H1 (cell line): ENCODE measurements at regions not wholly inside any gene's neighbourhood (a gene's known extent, or its start where the extent isn't known, plus 50 kb on each side); places are given as distances from the start of the nearest gene placed in this dataset.

Experiments used
- CTCF ChIA-PET: fragments of 300-600 bp; sonication (Branson Sonifier 250); formaldehyde crosslinking; loops from one replicate; lab custom pipeline; 2021; ENCODE audit not compliant: partially characterized antibody; lab: Charles Lee
- POLR2A ChIA-PET: fragments of 300-600 bp; sonication (Branson Sonifier 250); formaldehyde crosslinking; loops from one replicate; lab custom pipeline; 2021; ENCODE audit warnings: inconsistent platforms; ENCODE audit not compliant: partially characterized antibody; lab: Charles Lee
- DNase-seq, 2 experiments: peaks; one replicate each; pipeline versions ENCODE4 v3.0.0 to v3.0.0-alpha.2; 2010 to 2022; ENCODE audit warnings: low spot score in 2 of 2, low read depth in 1 of 2, mixed read lengths in 1 of 2
- FAIRE-seq: peaks from 2 replicates; lab custom pipeline; 2011; peaks lifted over from hg19 to GRCh38; lab: Jason Lieb, UNC
- H2AFZ ChIP-seq: 2 replicates; pipeline ENCODE4 v1.8.1; 2012; ENCODE audit warnings: low read length, inconsistent platforms
- H2AK5ac ChIP-seq: 2 replicates; pipeline ENCODE4 v1.6.1; 2013; ENCODE audit warnings: low read depth, low read length
- H2BK120ac ChIP-seq: replicated peaks from 2 replicates; pipeline ENCODE3; 2013; ENCODE audit warnings: low read depth, low read length, inconsistent platforms
- H2BK12ac ChIP-seq: 2 replicates; pipeline ENCODE4 v1.6.1; 2013; ENCODE audit warnings: low read depth, low read length
- H2BK15ac ChIP-seq: 2 replicates; pipeline ENCODE4 v1.6.1; 2013; ENCODE audit warnings: low read length
- H2BK20ac ChIP-seq: 2 replicates; pipeline ENCODE4 v1.6.1; 2013; ENCODE audit warnings: low read length
- H2BK5ac ChIP-seq: 2 replicates; pipeline ENCODE4 v1.6.1; 2013; ENCODE audit warnings: low read depth, low read length
- H3K14ac ChIP-seq: 2 replicates; pipeline ENCODE4 v1.6.1; 2013; ENCODE audit warnings: inconsistent platforms; ENCODE audit not compliant: insufficient read length
- H3K18ac ChIP-seq: 2 replicates; pipeline ENCODE4 v1.6.1; 2013; ENCODE audit warnings: low read length; ENCODE audit errors: extremely low read depth
- H3K23ac ChIP-seq: 2 replicates; pipeline ENCODE4 v1.6.1; 2013; ENCODE audit warnings: inconsistent platforms; ENCODE audit not compliant: insufficient read length
- H3K23me2 ChIP-seq: 2 replicates; pipeline ENCODE4 v1.6.1; 2013; ENCODE audit warnings: low read depth, low read length
- H3K27ac ChIP-seq: 2 replicates; pipeline ENCODE4 v1.6.1; 2011; ENCODE audit warnings: low read depth, low read length, inconsistent platforms
- H3K27me3 ChIP-seq, 4 experiments: replicated peaks in 1 of 4; 1 replicate in 1 of 4; 2 replicates in 3 of 4; pipeline versions ENCODE4 v1.6.1 to v1.8.1; 2011 to 2013; ENCODE audit warnings: low read length in 3 of 4, mild to moderate bottlenecking in 3 of 4, inconsistent platforms in 2 of 4, mixed read lengths in 2 of 4, moderate library complexity in 1 of 4; ENCODE audit not compliant: control insufficient read depth in 3 of 4, insufficient read depth in 3 of 4; ENCODE audit errors: extremely low read depth in 1 of 4
- H3K36me3 ChIP-seq, 4 experiments: 2 replicates each; pipeline versions ENCODE4 v1.6.1 to v1.8.1; 2011 to 2013; ENCODE audit warnings: mild to moderate bottlenecking in 4 of 4, low read length in 3 of 4, moderate library complexity in 2 of 4, control low read depth in 1 of 4, inconsistent platforms in 1 of 4; ENCODE audit not compliant: insufficient read depth in 4 of 4, control insufficient read depth in 2 of 4
- H3K4ac ChIP-seq: replicated peaks from 2 replicates; pipeline ENCODE3; 2013; ENCODE audit warnings: low read length, low read depth, mixed read lengths, inconsistent platforms; ENCODE audit not compliant: insufficient read length
- H3K4me1 ChIP-seq, 4 experiments: replicated peaks in 1 of 4; 1 replicate in 1 of 4; 2 replicates in 3 of 4; pipeline versions ENCODE4 v1.6.1 to v1.8.1; 2011 to 2013; ENCODE audit warnings: low read length in 3 of 4, inconsistent platforms in 2 of 4, mixed read lengths in 1 of 4; ENCODE audit not compliant: insufficient read depth in 4 of 4, control insufficient read depth in 3 of 4
- H3K4me2 ChIP-seq, 2 experiments: 2 replicates each; pipeline versions ENCODE4 v1.6.1 to v1.8.1; 2011 to 2013; ENCODE audit warnings: low read depth in 2 of 2, low read length in 2 of 2, control low read depth in 1 of 2, inconsistent platforms in 1 of 2, mild to moderate bottlenecking in 1 of 2; ENCODE audit not compliant: insufficient read depth in 1 of 2
- H3K4me3 ChIP-seq, 4 experiments: fragments of 200-600, 300-600 bp in 1 of 4; sonication (generic), shearing (Covaris generic), sonication (Bioruptor Twin) in 1 of 4; 2 replicates each; pipeline versions ENCODE4 v1.5.1 to v1.8.1; 2011 to 2016; ENCODE audit warnings: low read length in 4 of 4, low read depth in 3 of 4, control low read depth in 2 of 4, inconsistent platforms in 2 of 4, mild to moderate bottlenecking in 2 of 4, mixed read lengths in 1 of 4, moderate library complexity in 1 of 4; ENCODE audit not compliant: insufficient read depth in 2 of 4; ENCODE audit errors: extremely low read depth in 1 of 4
- H3K56ac ChIP-seq: replicated peaks from 2 replicates; pipeline ENCODE3; 2013; ENCODE audit warnings: low read depth, mild to moderate bottlenecking, mixed read lengths, low read length, inconsistent platforms; ENCODE audit not compliant: insufficient read length
- H3K79me1 ChIP-seq: 2 replicates; pipeline ENCODE4 v1.6.1; 2013; ENCODE audit warnings: low read depth, low read length, control low read depth
- H3K79me2 ChIP-seq, 2 experiments: 2 replicates each; pipeline versions ENCODE4 v1.6.1 to v1.8.1; 2012 to 2013; ENCODE audit warnings: low read length in 2 of 2, mild to moderate bottlenecking in 2 of 2, inconsistent platforms in 1 of 2; ENCODE audit not compliant: insufficient read depth in 2 of 2, control insufficient read depth in 1 of 2
- H3K9ac ChIP-seq, 4 experiments: replicated peaks in 1 of 4; 1 replicate in 1 of 4; 2 replicates in 3 of 4; pipeline versions ENCODE4 v1.6.1 to v1.8.1; 2011 to 2013; ENCODE audit warnings: low read depth in 3 of 4, low read length in 3 of 4, control low read depth in 2 of 4, mild to moderate bottlenecking in 2 of 4, moderate library complexity in 2 of 4, inconsistent platforms in 1 of 4; ENCODE audit errors: extremely low read depth in 1 of 4
- H3K9me3 ChIP-seq, 2 experiments: 2 replicates each; pipeline versions ENCODE4 v1.6.1 to v1.8.1; 2012 to 2013; ENCODE audit warnings: mild to moderate bottlenecking in 2 of 2, moderate library complexity in 2 of 2, control low read depth in 1 of 2, inconsistent platforms in 1 of 2, low read depth in 1 of 2, low read length in 1 of 2, mixed read lengths in 1 of 2; ENCODE audit not compliant: insufficient read depth in 2 of 2
- H4K20me1 ChIP-seq, 2 experiments: replicated peaks in 1 of 2; 2 replicates each; pipeline versions ENCODE3 to v1.8.1; 2011 to 2013; ENCODE audit warnings: inconsistent platforms in 2 of 2, low read length in 2 of 2, mild to moderate bottlenecking in 1 of 2; ENCODE audit not compliant: insufficient read depth in 2 of 2, control insufficient read depth in 1 of 2
- H4K5ac ChIP-seq: 2 replicates; pipeline ENCODE4 v1.6.1; 2013; ENCODE audit warnings: low read length, low read depth, mixed read lengths, inconsistent platforms; ENCODE audit not compliant: insufficient read length
- H4K8ac ChIP-seq: 2 replicates; pipeline ENCODE4 v1.8.0; 2013; ENCODE audit warnings: mild to moderate bottlenecking, moderate library complexity, low read length, inconsistent platforms; ENCODE audit not compliant: insufficient read depth; ENCODE audit errors: extremely low read depth
- H4K91ac ChIP-seq: replicated peaks from 2 replicates; pipeline ENCODE3; 2013; ENCODE audit warnings: low read length, mixed read lengths, inconsistent platforms; ENCODE audit not compliant: insufficient read length
- BACH1 ChIP-seq: IDR thresholded peaks from 2 replicates; pipeline ENCODE4 v1.6.1; 2012; ENCODE audit warnings: low read length, improper control_type of control experiment
- CHD1 ChIP-seq: IDR thresholded peaks from 2 replicates; pipeline ENCODE4 v1.6.1; 2012; ENCODE audit warnings: low read depth, low read length, improper control_type of control experiment
- WGBS, 2 experiments: shearing (Covaris generic) in 1 of 2; methylation state at CpG; one replicate each; pipeline versions ENCODE4 v1.1.6 to v1.1.7; 2013 to 2015; ENCODE audit warnings: low lambda C conversion rate in 2 of 2, mixed read lengths in 2 of 2, inconsistent platforms in 1 of 2, low coverage in 1 of 2, missing lambda C conversion rate in 1 of 2; ENCODE audit not compliant: insufficient replicate concordance in 2 of 2, insufficient coverage in 1 of 2, insufficient read length in 1 of 2; ENCODE audit errors: extremely low coverage in 1 of 2, missing lambda C conversion rate in 1 of 2; 5-methylcytosine and 5-hydroxymethylcytosine counted together
- TF ChIP-seq, protein P1 (sequence below): IDR thresholded peaks from 2 replicates; pipeline ENCODE4 v1.6.1; 2011; ENCODE audit warnings: low read length, improper control_type of control experiment

DNA sequence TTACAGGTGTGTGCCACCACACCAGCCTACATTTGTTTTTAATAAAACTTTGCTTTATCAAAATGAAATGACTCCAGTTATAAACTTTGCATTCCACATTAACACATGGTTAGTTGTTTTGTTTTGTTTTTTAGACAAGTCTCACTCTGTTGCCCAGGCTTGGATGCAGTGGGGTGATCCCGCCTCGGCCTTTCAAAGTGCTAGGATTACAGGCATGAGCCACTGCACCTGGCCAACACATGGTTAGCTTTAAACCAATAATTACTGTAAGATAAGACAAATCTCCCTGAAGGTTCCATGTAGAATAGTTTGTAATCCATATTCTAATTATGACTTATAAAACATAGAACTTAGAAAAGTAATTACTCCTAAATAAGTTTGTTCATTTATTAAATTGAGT, 89.8 kb upstream of the MED13 start:
- Histone ChIP-seq H4K8ac (no peak overlapping the region), H3K9ac (no peak overlapping the region), H3K27ac (no peak overlapping the region), H3K14ac (no peak overlapping the region), H2BK5ac (no peak overlapping the region), H3K56ac (no peak overlapping the region), H3K4me2 (no peak overlapping the region), H2BK120ac (no peak overlapping the region), H3K27me3 (no peaks in the 10 kb centered on the region), H2BK20ac (no peak overlapping the region), H3K4me3 (no peak overlapping the region), H3K79me2 (no peaks in the 10 kb centered on the region), H3K4ac (no peak overlapping the region), H3K36me3 (no peaks in the 10 kb centered on the region), H3K9me3 (no peaks in the 10 kb centered on the region), H4K20me1 (no peaks in the 10 kb centered on the region), H3K4me1 (no peaks in the 10 kb centered on the region), H2BK12ac (no peak overlapping the region), H3K18ac (no peak overlapping the region), H3K79me1 (no peaks in the 10 kb centered on the region), H2AK5ac (no peak overlapping the region), H3K23me2 (no peaks in the 10 kb centered on the region), H4K91ac (no peak overlapping the region), H3K23ac (no peak overlapping the region), H2BK15ac (no peak overlapping the region), H2AFZ (no peak overlapping the region), H4K5ac (no peak overlapping the region)
- POLR2A ChIA-PET: interaction anchor here (0.6 kb wide), 1 partner anchor 34 kb away, joined by 5 read pairs; no protein-coding TSS in a partner anchor
- CTCF ChIA-PET: no interaction called here
- 91% methylated on average over 2 of the region's 2 CpGs; no CpG with 5 or more reads in 1 of the 2 experiments for WGBS, 2 experiments
- TF ChIP-seq CHD1: no peak
- TF ChIP-seq, protein P1, sequence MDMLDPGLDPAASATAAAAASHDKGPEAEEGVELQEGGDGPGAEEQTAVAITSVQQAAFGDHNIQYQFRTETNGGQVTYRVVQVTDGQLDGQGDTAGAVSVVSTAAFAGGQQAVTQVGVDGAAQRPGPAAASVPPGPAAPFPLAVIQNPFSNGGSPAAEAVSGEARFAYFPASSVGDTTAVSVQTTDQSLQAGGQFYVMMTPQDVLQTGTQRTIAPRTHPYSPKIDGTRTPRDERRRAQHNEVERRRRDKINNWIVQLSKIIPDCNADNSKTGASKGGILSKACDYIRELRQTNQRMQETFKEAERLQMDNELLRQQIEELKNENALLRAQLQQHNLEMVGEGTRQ: no peak
- no peak for TF ChIP-seq BACH1
- DNase-seq (no peak), FAIRE-seq (no peak)
